A673 (cell line): ENCODE measurements at regions not wholly inside any gene's neighbourhood (a gene's known extent, or its start where the extent isn't known, plus 50 kb on each side); places are given as distances from the start of the nearest gene placed in this dataset.

Experiments
- CTCF ChIP-seq: fragments of 300-800, 200-600 bp; sonication (generic); conservative IDR thresholded peaks from 2 replicates; pipeline ENCODE4 v1.5.1; 2017; ENCODE audit warnings: low read depth, mild to moderate bottlenecking, antibody characterized with exemption, low read length, moderate library complexity, mixed read lengths
- EZH2 ChIP-seq: fragments of 200-600 bp; sonication (generic); IDR thresholded peaks from 2 replicates; pipeline ENCODE4 v1.6.1; 2017; ENCODE audit warnings: borderline replicate concordance, low read depth, mild to moderate bottlenecking, mixed read lengths, antibody characterized with exemption, low read length; ENCODE audit not compliant: poor library complexity, severe bottlenecking

- TF ChIP-seq CTCF (no peak), EZH2 (no peak)
These were observed 102.1 kb upstream of the PMCH start for GRCh38 chr12:102299731-102300130.
